Transverse colon (tissue), 4 donors: ENCODE measurements at regions not wholly inside any gene's neighbourhood (a gene's known extent, or its start where the extent isn't known, plus 50 kb on each side); places are given as distances from the start of the nearest gene placed in this dataset.

Source experiments
- DNase-seq: peaks from one replicate; pipeline ENCODE4 v3.0.0-alpha.2; 2019
- H3K27ac ChIP-seq, 4 donors: fragments of 200-600 bp; sonication (generic); 2 replicates each; pipeline ENCODE4 v1.5.1; 2016 to 2018; ENCODE audit warnings: inconsistent platforms in 4 of 4
- H3K27me3 ChIP-seq: fragments of 200-600 bp; sonication (generic); 2 replicates; pipeline ENCODE4 v1.5.1; 2017; ENCODE audit warnings: inconsistent platforms
- H3K36me3 ChIP-seq, 4 donors: fragments of 200-600 bp; sonication (generic); 2 replicates each; pipeline ENCODE4 v1.5.1; 2017 to 2019; ENCODE audit warnings: inconsistent platforms in 4 of 4
- H3K4me1 ChIP-seq, 4 donors: fragments of 200-600 bp; sonication (generic); 2 replicates each; pipeline ENCODE4 v1.5.1; 2017 to 2020; ENCODE audit warnings: inconsistent platforms in 4 of 4
- H3K4me3 ChIP-seq, 4 donors: fragments of 200-600 bp; sonication (generic); 1 replicate in 1 of 4; 2 replicates in 3 of 4; pipeline versions ENCODE4 v1.5.1 to v1.6.1; 2017 to 2019; ENCODE audit warnings: inconsistent platforms in 4 of 4
- H3K9me3 ChIP-seq, 2 donors: fragments of 200-600 bp; sonication (generic); 2 replicates each; pipeline ENCODE4 v1.5.1; 2017 to 2019; ENCODE audit warnings: inconsistent platforms in 2 of 2
- CTCF ChIP-seq, 5 experiments: fragments of 200-600 bp in 3 of 5; fragments of 450-650 bp in 2 of 5; sonication (generic) in 3 of 5; IDR thresholded peaks; 1 replicate in 2 of 5; 2 replicates in 3 of 5; pipeline ENCODE4 v1.5.1; 2016 to 2017; ENCODE audit warnings: antibody characterized with exemption in 5 of 5, inconsistent platforms in 3 of 5, mild to moderate bottlenecking in 2 of 5, moderate library complexity in 1 of 5
- EP300 ChIP-seq: sonication (generic); formaldehyde crosslinking; IDR thresholded peaks from one replicate; pipeline ENCODE4 v1.6.1; 2017; ENCODE audit warnings: antibody characterized with exemption, low read depth
- POLR2A ChIP-seq: fragments of 450-650 bp; IDR thresholded peaks from one replicate; pipeline ENCODE4 v1.6.1; 2016; ENCODE audit warnings: antibody characterized with exemption, mild to moderate bottlenecking, moderate library complexity
- POLR2AphosphoS5 ChIP-seq, 3 donors: sonication (generic); formaldehyde crosslinking; IDR thresholded peaks; one replicate each; pipeline ENCODE4 v1.6.1; 2016; ENCODE audit warnings: antibody characterized with exemption in 3 of 3
- WGBS, 2 donors: methylation state at CpG; one replicate each; pipeline ENCODE4 v1.1.5; 2018; ENCODE audit warnings: low coverage in 1 of 2; 5-methylcytosine and 5-hydroxymethylcytosine counted together
- in situ Hi-C, 4 donors: fragments of 200-750 bp; cut with MboI; loops; one replicate each; pipeline versions ENCODE4 v1.15.0 to v1.15.1; 2017; ENCODE audit warnings: low sequenced_read_pairs in 3 of 4, low pct_ligation_motif_present in 1 of 4, low pct_unique_long_range_greater_than_20kb in 1 of 4
- intact Hi-C: fragments of 100-400 bp; cut with DNase I; formaldehyde crosslinking; loops from one replicate; pipeline ENCODE4 v1.15.1; 2023; ENCODE audit warnings: low total_unique reads

GRCh38 chr5:128836571-128836970, 128.7 kb upstream of the SLC27A6 start:
- no peak overlapping the region for H3K27ac ChIP-seq
- H3K36me3 ChIP-seq = no peaks in the 10 kb centered on the region
- no peaks in the 10 kb centered on the region for H3K4me1 ChIP-seq
- DNase-seq = no peak
- TF ChIP-seq POLR2A (no peak), EP300 (no peak), POLR2AphosphoS5 (IDR thresholded peaks at IDR 0.05) (no peak), CTCF (IDR thresholded peaks at IDR 0.05) (no peak)
- no peaks in the 10 kb centered on the region for H3K27me3 ChIP-seq
- intact Hi-C loops = no loop called here
- in situ Hi-C loops = loop anchor here in 1 of 4 donors (25.0 kb wide), 1 partner anchor 624 kb away; no protein-coding TSS in a partner anchor
- H3K9me3 ChIP-seq = no peaks in the 10 kb centered on the region
- 77 to 93% methylated on average over 4 to 5 of the region's 5 CpGs for WGBS, 2 donors
- no peak overlapping the region for H3K4me3 ChIP-seq

GRCh38 chr5:128838623-128839022, 126.7 kb upstream of the SLC27A6 start:
- no peak for DNase-seq
- Histone ChIP-seq H3K27ac (no peak overlapping the region), H3K36me3 (no peaks in the 10 kb centered on the region), H3K9me3 (no peaks in the 10 kb centered on the region), H3K27me3 (no peaks in the 10 kb centered on the region), H3K4me3 (no peak overlapping the region), H3K4me1 (no peaks in the 10 kb centered on the region)
- no peak for TF ChIP-seq CTCF (IDR thresholded peaks at IDR 0.05)
- no peak for TF ChIP-seq POLR2AphosphoS5 (IDR thresholded peaks at IDR 0.05)
- TF ChIP-seq EP300 = no peak
- no peak for TF ChIP-seq POLR2A
- in situ Hi-C loops (loop anchor here in 1 of 4 donors (25.0 kb wide), 1 partner anchor 626 kb away; no protein-coding TSS in a partner anchor), intact Hi-C loops (no loop called here)

- Histone ChIP-seq H3K27ac (no peak overlapping the region), H3K27me3 (no peaks in the 10 kb centered on the region), H3K36me3 (no peaks in the 10 kb centered on the region), H3K4me3 (no peak overlapping the region), H3K9me3 (no peaks in the 10 kb centered on the region), H3K4me1 (no peaks in the 10 kb centered on the region)
- DNase-seq = no peak
- in situ Hi-C loops = loop anchor here in 1 of 4 donors (25.0 kb wide), 1 partner anchor 630 kb away; no protein-coding TSS in a partner anchor
- intact Hi-C loops = loop anchor here (10.0 kb wide), 1 partner anchor 163 kb away; no protein-coding TSS in a partner anchor
- TF ChIP-seq EP300 (no peak), POLR2AphosphoS5 (IDR thresholded peaks at IDR 0.05) (no peak), CTCF (IDR thresholded peaks at IDR 0.05) (no peak), POLR2A (no peak)
Observed at GRCh38 chr5:128842241-128842640, 123.0 kb upstream of the SLC27A6 start.

- TF ChIP-seq CTCF (IDR thresholded peaks at IDR 0.05) (peak in 3 of 5 experiments; percentile 14 to 25 (median 16)), POLR2AphosphoS5 (IDR thresholded peaks at IDR 0.05) (no peak), EP300 (no peak), POLR2A (no peak)
- Histone ChIP-seq H3K27ac (no peak overlapping the region), H3K36me3 (no peaks in the 10 kb centered on the region), H3K27me3 (no peaks in the 10 kb centered on the region), H3K4me1 (no peaks in the 10 kb centered on the region), H3K4me3 (no peak overlapping the region), H3K9me3 (peaks cover 0 to 5% of the 10 kb centered on the region in 2 donors)
- 12 to 18% methylated on average over 2 of the region's 2 CpGs for WGBS, 2 donors
- DNase-seq = no peak
- intact Hi-C loops = loop anchor here (10.0 kb wide), 1 partner anchor 160 kb away; no protein-coding TSS in a partner anchor
- in situ Hi-C loops = loop anchor here in 1 of 4 donors (25.0 kb wide), 1 partner anchor 632 kb away; no protein-coding TSS in a partner anchor
Observed at GRCh38 chr5:128844354-128844923, 120.8 kb upstream of the SLC27A6 start.
